ENCODE measurements at regions not wholly inside any gene's neighbourhood (a gene's known extent, or its start where the extent isn't known, plus 50 kb on each side); places are given as distances from the start of the nearest gene placed in this dataset.

DNA sequence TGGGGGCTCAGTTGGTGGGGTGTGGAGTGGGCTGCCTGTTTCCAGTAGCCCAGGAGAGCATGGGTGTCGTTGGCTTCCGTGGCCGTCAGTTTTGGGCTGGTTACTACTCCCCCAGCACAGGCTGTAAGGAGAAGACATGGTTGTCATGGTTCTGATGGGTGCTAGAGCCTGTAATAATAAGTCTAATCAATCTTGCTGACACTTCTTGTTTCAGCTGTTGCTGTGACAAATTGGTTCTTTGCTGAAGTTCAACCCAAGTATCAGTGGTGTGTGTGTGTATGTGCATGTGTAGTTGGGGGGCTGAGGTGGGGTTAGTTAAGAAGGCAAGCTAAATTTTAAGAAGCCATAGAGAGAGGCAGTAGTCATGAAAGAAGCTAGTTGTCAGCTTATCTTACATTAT is 61.3 kb upstream of the DBX1 start:
- TF ChIP-seq SP1 (IDR thresholded peaks at IDR 0.05) (no peak), ARNT (IDR thresholded peaks at IDR 0.05) (no peak), FOXM1 (IDR thresholded peaks at IDR 0.05; ENCODE audit: borderline replicate concordance) (no peak), FOXK2 (IDR thresholded peaks at IDR 0.05) (no peak), TARDBP (IDR thresholded peaks at IDR 0.05) (no peak), BHLHE40 (IDR thresholded peaks at IDR 0.05; ENCODE audit: borderline replicate concordance) (no peak), NFRKB (IDR thresholded peaks at IDR 0.05) (no peak), HDGF (IDR thresholded peaks at IDR 0.05; ENCODE audit: borderline replicate concordance) (no peak), SUZ12 (IDR thresholded peaks at IDR 0.05) (no peak), L3MBTL2 (conservative IDR thresholded peaks at IDR 0.05) (no peak), FOXA1 (IDR thresholded peaks at IDR 0.05) (no peak), ELF4 (IDR thresholded peaks at IDR 0.05) (no peak)
- TF ChIP-seq, protein P1, sequence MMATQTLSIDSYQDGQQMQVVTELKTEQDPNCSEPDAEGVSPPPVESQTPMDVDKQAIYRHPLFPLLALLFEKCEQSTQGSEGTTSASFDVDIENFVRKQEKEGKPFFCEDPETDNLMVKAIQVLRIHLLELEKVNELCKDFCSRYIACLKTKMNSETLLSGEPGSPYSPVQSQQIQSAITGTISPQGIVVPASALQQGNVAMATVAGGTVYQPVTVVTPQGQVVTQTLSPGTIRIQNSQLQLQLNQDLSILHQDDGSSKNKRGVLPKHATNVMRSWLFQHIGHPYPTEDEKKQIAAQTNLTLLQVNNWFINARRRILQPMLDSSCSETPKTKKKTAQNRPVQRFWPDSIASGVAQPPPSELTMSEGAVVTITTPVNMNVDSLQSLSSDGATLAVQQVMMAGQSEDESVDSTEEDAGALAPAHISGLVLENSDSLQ (IDR thresholded peaks at IDR 0.05): no peak

Data from HEK293T (cell line).